ENCODE measurements at regions not wholly inside any gene's neighbourhood (a gene's known extent, or its start where the extent isn't known, plus 50 kb on each side); places are given as distances from the start of the nearest gene placed in this dataset.

DNA sequence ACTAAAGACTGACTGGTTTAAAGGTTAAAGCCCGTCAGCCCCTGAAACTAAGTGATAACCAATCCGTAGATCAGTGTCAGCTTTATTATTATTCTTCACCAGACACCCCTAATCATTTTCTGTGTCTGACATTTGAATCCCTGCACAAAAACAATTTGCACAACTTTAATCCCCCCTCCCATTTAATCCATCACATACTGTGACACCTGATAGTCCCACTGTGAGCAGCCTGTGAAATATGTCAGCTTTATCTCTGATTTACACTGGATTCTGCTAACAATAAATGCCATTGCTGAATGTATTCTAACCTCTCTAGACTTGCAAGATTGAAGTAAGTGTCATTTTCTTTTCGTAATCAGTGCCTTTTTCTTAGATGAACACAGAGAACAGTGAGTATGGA lies 2089.0 kb upstream of the RAG2 start:
- in situ Hi-C loops (cut with HindIII; ENCODE audit: low sequenced_read_pairs) = no loop called here
- no peak for DNase-seq (ENCODE audit: low read depth, low spot score)
- no peak overlapping the region for H3K4me3 ChIP-seq (ENCODE audit: low read depth, low read length)
- TF ChIP-seq, protein P1, sequence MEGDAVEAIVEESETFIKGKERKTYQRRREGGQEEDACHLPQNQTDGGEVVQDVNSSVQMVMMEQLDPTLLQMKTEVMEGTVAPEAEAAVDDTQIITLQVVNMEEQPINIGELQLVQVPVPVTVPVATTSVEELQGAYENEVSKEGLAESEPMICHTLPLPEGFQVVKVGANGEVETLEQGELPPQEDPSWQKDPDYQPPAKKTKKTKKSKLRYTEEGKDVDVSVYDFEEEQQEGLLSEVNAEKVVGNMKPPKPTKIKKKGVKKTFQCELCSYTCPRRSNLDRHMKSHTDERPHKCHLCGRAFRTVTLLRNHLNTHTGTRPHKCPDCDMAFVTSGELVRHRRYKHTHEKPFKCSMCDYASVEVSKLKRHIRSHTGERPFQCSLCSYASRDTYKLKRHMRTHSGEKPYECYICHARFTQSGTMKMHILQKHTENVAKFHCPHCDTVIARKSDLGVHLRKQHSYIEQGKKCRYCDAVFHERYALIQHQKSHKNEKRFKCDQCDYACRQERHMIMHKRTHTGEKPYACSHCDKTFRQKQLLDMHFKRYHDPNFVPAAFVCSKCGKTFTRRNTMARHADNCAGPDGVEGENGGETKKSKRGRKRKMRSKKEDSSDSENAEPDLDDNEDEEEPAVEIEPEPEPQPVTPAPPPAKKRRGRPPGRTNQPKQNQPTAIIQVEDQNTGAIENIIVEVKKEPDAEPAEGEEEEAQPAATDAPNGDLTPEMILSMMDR (IDR thresholded peaks at IDR 0.05; ENCODE audit: low read depth, low read length) = no peak

DNA sequence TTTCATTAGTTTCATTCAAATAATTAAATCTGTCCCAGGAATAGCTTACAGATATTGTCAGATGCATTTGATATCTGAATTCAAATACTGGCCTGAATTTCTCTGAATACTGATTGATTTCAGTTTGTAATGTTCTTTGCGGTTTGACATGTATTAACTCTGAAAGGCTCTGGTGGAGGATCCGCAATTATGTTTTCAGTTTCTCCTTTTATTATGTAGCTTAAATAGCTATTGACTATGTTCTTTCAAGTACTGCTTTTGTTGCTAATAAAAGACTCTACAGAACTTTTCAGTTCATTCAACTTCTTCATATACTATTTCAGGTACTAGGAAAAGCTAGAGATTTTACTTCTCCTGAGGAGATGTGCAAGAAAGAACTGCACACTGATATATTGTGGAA lies 2085.4 kb upstream of the RAG2 start:
- in situ Hi-C loops (cut with HindIII; ENCODE audit: low sequenced_read_pairs) = no loop called here
- TF ChIP-seq, protein P1 (IDR thresholded peaks at IDR 0.05; ENCODE audit: low read depth, low read length) = no peak
- DNase-seq (ENCODE audit: low read depth, low spot score) = no peak
- no peak overlapping the region for H3K4me3 ChIP-seq (ENCODE audit: low read depth, low read length)

DNA sequence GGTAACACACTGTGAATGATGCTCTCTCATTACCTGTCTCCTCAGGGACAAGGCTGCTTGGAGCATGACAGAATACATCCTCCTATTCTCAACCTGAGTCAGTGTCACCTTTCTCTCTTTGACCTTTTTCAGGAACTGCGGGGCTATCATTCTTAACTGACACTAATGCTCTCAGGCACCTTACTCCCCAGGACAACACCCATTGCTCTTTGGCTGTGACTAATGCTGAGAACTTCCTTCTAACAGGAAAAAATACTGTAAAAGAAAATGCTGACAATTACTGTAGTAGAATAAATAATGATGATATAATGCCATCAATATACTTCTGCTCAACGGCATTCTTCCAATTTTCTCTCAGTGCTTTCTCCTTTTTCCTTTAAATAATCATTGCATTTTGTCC lies 2082.7 kb upstream of the RAG2 start:
- in situ Hi-C loops (cut with HindIII; ENCODE audit: low sequenced_read_pairs) = no loop called here
- TF ChIP-seq, protein P1 (IDR thresholded peaks at IDR 0.05; ENCODE audit: low read depth, low read length) = no peak
- DNase-seq (ENCODE audit: low read depth, low spot score) = no peak
- H3K4me3 ChIP-seq (ENCODE audit: low read depth, low read length) = no peak overlapping the region

DNA sequence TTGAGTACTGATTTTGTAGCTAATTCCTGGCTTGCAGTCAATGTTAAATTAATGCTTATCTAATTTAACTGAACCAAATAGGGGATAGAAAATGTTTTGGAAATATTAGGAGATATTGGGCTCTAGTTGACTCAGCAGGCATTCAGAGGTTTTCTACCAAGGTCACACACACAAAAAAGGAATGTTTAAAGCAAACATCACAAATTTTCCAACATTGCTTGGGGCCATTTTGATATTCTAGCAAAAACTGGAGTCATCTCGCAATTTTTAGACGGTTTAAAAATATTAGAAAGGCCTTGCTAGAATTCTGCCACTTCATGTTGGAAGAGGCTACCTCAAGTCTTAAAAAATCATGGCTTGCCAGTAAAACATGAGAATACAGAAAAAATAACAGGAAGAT lies 2082.1 kb upstream of the RAG2 start:
- DNase-seq (ENCODE audit: low read depth, low spot score) = no peak
- H3K4me3 ChIP-seq (ENCODE audit: low read depth, low read length) = no peak overlapping the region
- in situ Hi-C loops (cut with HindIII; ENCODE audit: low sequenced_read_pairs) = no loop called here
- TF ChIP-seq, protein P1 (IDR thresholded peaks at IDR 0.05; ENCODE audit: low read depth, low read length) = no peak

DNA sequence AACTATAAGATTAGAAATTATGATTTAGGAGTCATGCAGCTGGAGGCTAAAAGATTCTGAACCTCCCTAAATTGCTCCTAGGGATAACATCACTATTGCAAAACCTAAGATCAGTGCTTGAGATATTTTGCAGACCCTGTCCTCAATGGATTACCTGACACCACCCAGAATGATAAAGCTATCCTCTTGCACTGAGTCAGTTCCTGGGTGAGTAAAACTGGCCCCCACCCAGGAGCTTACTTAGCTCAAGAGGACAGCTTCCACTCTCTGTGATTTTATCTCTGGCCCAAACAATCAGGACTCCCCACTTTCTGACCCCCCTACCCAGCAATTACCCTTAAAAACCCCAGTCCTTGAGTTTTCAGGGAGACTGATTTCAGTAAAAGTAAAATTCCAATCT lies 2074.4 kb upstream of the RAG2 start:
- no peak overlapping the region for H3K4me3 ChIP-seq (ENCODE audit: low read depth, low read length)
- in situ Hi-C loops (cut with HindIII; ENCODE audit: low sequenced_read_pairs) = no loop called here
- no peak for DNase-seq (ENCODE audit: low read depth, low spot score)
- TF ChIP-seq, protein P1 (IDR thresholded peaks at IDR 0.05; ENCODE audit: low read depth, low read length) = no peak

DNA sequence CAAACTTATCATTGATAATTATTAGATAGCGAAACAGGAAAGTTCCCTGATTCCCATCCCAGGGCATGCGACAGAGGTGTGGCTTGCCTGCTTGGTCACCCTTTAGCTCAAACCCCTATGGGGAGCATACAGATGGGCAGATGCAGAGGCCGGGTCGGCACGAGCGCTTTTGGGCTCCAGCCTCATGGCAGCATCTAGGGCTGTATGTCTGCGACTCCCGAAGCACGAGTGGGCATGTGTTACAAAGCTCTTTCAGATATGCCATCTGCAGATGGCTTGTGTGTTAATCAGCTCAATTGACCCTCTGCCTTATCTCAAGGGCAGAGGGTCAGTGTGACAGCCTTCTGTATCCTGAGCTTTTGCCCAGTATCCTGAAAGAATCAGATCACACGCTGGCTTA lies 2069.3 kb upstream of the RAG2 start:
- in situ Hi-C loops (cut with HindIII; ENCODE audit: low sequenced_read_pairs) = no loop called here
- H3K4me3 ChIP-seq (ENCODE audit: low read depth, low read length) = no peak overlapping the region
- TF ChIP-seq, protein P1 (IDR thresholded peaks at IDR 0.05; ENCODE audit: low read depth, low read length) = no peak

DNA sequence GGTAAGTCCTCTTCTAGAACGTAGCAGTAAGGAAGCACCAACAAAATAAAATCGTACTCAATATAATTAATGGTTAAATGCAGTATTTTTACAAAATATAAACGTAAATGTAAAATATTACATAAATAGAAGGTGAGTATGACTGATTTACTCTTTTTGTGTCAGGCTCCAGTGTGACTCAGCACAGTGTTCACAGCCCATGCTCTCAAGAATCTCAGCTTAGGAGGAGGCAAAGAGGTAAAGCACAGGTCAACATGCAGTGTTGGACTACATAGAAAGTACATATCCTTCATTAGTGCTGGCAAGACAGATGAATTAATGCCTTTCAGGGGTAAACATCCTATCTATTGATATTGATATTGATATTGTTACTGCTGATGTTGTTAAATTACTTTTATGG lies 2050.6 kb upstream of the RAG2 start:
- no peak for DNase-seq (ENCODE audit: low read depth, low spot score)
- in situ Hi-C loops (cut with HindIII; ENCODE audit: low sequenced_read_pairs) = no loop called here
- H3K4me3 ChIP-seq (ENCODE audit: low read depth, low read length) = no peak overlapping the region
- TF ChIP-seq, protein P1 (IDR thresholded peaks at IDR 0.05; ENCODE audit: low read depth, low read length) = no peak

More for the DNA sequence above, 2069.3 kb upstream of the RAG2 start:
- no peak for DNase-seq (ENCODE audit: low read depth, low spot score)
